ENCODE measurements at regions not wholly inside any gene's neighbourhood (a gene's known extent, or its start where the extent isn't known, plus 50 kb on each side); places are given as distances from the start of the nearest gene placed in this dataset.

DNA sequence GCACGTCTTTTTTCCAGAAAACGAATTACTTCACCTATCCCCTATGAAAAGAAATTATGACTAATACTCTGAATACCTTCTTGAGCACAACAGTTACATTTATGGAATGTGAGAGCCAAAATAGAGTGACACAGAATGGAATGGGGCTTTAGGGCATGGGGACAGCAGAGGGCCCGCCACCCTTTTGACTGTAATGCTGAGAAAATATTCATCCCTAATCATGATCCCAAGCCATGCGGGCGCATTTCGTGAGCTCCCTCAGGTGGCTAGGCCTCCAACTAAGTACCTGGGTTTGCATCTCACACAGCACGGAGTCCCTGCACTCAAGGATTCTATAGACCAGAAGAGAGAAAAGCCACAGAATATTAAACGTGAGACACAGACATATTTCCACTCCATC, 212.6 kb downstream of the SOD2 start:
- no peak for DNase-seq (ENCODE audit: low spot score)

DNA sequence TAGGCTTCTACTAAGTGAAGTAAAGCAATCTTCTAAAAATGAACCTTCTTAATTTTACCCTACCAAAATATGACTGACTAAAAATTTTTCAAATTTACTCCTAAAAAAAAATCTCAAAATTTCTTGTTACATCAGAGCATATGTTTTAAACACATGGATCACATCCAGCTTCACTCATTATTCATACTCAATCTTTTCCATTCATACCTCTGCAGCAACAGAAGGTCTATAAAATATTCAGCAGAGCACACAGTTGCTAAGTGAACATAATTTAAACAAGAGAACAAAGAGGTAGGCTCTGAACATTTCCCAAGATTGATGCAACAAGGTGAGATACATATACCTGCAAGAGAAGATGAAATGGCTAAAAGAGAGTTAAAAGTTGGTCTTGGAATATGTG, 213.9 kb downstream of the SOD2 start:
- no peak for DNase-seq (ENCODE audit: low spot score)

DNA sequence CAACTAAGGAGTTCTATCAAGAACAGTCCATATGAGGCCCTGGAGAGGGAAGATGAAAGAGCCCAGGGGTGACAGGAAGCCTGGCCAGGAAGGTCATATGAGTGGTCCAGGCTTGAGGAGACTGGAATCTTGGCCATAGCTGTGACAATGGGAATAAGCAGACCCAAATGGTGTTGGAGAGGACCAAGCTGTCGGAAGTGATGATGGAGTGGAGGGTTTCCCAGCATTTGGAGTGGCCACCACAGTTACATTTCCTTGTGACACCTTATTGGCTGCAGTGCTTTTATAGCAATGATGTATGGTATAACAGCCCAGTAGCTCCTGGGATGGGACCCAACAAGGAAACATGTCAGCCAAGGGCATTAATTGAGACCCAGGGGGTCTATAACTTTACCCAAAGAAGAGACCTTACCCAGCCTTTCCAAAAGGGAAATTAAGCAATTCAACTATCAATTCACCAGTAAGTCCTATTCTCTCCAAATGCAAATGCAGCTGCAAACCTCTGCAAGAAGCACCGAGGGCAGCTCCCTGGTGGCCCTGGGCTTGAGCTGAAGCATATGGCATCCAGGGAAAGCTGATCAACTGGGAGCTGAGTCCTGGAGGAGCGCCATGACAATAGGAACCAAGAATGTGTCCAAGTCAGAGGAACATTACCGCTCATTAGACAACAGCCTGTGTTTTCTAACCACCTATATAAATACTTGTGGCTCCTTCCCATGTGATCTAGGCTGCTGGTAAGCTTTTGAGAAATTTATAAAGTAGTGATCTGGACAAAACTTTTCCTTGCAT, 219.4 kb downstream of the SOD2 start:
- no peak for DNase-seq (ENCODE audit: low spot score)

DNA sequence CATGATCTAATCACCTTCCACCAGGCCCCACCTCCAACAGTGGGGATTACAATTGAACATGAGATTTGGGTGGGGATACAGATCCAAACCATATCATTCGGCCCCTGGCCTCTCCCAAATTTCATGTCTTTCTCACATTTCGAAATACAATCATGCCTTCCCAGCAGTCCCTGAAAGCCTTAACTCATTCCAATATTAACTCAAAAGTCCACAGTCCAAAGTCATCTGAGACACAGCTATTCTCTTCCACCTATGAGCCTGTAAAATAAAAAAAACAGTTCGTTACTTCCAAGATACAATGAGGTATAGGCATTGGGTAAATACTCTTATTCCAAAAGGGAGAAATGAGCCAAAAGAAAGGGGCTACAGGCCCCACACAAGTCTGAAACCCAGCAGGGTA, 222.6 kb downstream of the SOD2 start:
- no peak for DNase-seq (ENCODE audit: low spot score)

DNA sequence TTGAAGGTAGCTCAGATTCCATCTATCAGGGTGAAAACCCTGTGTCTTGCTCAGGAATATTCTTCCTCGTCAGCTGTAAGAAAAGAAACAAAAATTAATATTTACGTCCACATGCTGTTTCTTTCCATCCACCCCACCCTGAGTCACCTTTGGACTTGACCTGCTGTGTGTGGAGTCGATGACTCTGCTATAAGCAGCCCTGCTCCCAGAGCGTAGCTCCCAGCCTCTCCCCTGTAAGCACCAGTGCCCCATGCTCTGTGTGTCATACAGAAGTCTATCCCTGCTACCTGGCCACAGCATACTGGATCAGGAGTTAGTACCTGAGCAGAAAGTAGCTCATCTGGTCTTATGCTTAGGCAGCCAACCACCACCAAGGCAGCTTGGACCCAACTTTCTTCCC, 223.6 kb downstream of the SOD2 start:
- DNase-seq (ENCODE audit: low spot score): no peak

DNA sequence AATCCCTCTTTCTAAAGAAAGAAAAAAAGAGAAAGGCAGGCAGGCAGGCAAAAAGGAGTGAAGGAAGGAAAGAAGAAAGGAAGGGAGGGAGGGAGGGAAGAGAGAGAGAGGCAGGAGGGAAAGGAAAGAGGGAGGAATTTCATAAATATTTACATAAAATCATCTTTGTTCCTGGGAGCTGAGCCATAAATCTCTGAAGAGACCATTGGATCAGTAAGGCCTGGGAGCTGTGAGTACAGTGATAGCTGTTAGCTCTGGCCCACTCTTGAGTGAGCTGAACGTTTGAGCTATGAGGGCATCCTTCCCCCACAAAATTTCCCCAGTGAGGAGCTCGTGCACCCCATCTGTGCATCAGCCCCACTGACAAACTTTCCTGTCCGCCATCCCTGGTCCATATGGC, 224.0 kb downstream of the SOD2 start:
- no peak for DNase-seq (ENCODE audit: low spot score)

DNA sequence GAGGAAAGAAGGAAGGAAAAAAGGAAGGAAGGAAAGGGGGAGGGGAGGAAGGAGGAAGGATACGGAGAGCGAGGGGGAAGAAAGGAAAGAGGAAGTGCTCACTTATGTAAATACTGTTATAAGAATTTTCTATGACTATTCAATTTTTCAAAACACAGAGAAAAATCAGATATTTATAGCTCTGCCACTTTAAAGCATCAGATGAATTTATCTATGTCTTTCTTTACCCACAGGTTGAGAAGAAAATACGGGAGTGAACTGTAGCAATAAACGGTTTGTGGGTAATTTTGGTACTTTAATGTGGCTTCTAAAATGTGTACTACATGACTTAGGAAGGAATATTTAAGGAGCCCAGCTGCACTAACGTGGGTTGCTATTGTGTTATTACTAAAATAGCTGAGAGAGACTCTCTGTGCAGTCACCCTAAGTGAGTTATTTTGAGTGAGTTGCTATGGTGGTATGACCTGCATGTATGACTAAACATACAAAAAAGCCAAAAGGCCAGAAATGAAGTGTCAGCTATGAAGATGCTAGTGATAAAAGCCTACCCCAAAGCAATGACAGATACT, 225.5 kb downstream of the SOD2 start:
- DNase-seq (ENCODE audit: low spot score): no peak

DNA sequence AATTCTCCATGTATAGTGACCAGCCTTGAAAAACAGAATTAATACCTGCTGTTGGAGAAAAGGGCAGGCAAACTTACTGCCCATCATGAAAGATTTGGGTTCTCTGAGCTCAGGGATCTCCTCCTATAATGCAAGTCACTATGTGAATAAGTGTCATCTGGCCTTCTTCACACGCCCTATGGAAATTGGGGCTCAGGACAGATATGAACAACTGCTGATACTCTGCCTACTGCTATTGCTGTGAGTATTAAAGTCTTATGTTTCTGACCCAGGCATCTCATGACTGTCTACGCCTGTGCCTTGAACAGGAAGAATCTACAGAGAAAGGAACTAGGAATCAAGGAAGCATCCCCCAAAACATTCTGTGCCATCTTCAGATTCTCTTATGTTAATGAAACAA, 226.1 kb downstream of the SOD2 start:
- no peak for DNase-seq (ENCODE audit: low spot score)

DNA sequence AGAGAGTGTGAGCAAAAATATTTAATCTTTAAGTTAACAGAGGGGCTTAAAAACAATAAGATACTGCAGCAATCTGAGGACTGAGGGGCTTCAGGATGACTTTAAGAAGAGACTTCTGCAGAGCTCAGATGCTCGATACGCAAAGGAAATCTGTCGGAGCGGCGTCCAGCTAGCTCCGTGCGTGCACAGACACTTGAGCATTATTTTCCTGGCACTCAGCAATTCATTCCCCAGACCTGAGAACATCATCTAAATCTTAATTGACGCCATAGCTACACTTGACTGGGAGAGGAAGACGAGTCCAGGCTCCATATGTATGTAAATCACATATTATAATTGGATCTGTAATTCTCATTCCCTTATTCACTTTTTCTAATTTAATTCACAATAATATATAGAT, 228.2 kb downstream of the SOD2 start:
- DNase-seq (ENCODE audit: low spot score): no peak

DNA sequence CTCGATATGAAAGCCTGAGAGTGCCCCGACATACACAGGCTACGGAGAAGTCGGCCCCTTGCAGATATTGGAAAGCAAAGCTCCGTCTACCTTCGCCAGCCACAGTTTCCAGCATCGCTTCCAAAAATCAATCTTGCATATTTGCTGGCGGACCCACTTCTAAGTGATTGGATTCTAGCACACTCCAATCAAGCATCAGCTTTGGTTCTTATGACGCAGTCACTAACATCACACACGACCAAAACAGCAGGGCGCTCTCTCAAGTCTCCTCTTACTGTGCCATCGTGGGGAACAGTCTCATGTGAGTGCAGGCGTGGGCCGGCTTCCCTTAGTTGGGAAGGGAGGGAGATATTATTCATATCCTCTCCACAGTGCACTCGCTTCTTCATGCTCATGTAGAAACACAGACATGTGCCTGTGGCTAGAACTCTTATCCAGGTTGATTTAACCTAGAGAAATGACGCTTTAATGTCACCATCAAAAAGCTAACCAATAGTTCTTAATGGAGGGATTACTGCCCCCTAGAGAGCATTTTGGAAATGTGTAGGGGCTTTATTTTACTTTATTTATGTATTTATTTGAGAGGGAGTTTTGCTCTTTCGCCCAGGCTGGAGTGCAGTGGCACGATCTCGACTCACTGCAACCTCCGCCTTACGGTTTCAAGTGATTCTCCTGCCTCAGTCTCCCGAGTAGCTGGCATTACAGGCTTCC, 229.8 kb downstream of the SOD2 start:
- DNase-seq (ENCODE audit: low spot score): no peak

DNA sequence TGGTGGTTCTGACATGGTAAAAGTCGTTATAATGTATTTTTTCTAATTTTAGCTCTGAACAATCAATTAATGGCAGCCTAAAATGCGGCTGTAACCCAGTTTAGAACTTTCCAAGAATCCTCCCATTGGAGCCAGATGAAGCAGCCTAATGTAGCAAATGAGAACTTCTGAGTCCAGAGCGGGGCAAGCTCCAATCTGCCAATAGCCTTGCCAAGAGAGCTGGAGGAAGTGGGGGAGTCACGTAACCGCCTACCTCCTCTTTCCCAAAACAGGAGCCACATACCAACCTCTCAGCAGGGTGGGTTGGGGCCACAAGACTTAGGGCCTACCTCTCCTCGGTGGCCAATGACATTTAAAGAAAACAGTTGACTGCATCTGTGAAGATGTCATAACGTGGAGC, 230.6 kb downstream of the SOD2 start:
- no peak for DNase-seq (ENCODE audit: low spot score)

DNA sequence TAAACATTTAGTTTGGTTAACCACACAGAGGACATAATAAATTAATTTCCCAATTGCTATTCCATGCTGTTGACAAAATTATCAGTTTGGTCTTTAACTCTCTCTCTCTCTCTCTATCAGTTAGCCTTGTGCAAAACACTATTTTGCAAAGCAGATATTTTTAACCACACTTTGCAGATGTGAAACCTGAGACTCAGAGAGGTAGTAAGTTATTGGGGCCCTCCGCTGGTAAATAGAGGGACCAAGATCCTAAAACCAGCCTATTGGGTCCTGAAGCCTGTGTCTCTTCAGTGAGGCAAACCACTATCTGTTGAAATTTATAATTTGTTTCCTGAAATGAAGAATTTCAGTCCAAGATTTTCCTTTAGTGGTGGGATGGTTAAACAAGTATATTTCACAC, 231.0 kb downstream of the SOD2 start:
- DNase-seq (ENCODE audit: low spot score): no peak

DNA sequence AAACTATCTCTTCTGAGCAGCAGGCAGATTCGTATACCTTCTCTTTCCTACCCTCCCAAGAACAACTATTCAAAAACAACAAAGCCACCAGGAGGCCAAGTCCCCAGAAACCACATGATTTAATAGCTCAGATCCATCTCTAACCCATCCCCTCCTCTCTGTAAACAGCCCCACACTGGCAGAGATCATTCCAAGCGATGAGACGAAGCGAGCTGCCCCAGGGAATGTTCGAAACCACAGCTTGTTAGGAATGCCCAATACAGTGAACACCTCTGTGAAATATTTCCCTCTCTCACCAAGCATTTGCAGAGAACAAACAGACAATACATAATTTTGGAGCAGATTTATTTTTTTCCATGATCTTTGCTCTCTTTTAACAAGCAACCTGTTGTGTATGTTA, 231.8 kb downstream of the SOD2 start:
- no peak for DNase-seq (ENCODE audit: low spot score)

DNA sequence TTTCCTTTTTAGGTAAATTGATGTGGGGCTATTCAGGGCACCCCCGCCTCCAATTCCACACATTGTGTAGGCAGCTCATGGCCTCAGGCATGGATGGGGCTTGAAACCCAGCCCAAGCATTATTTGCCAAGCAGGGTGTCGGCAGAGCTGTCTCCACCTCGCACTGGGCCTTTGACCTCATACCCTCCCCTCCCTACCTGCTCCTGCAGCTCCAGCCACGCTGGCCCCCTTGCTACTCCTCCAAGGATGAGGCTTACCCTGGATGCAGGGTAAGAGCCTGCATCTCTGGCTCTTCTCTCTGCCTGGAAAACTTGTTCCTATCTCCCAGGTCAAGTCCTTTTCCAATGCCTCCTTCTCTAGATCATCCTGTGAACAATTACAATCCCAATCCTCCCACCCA, 232.6 kb downstream of the SOD2 start:
- DNase-seq (ENCODE audit: low spot score): no peak

DNA sequence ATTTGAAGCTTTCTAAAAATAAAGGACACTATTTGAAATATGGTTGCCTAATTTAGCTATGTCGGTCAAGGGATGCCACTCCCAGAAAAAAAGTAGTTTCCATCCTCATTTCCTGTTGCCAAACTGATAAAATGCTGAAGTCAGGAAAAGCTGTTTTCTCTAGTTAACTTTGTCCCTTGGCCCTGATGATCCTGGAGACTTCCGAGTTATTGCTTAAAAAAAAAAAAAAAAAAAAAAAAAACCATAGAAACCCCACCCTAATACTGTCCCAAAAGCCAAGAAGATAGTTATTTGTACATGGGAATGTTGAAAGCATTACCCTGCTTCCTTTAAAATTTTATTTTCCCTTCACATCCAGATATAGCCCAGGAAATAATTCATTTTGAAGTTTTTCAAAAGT, 236.7 kb downstream of the SOD2 start:
- DNase-seq (ENCODE audit: low spot score): no peak

DNA sequence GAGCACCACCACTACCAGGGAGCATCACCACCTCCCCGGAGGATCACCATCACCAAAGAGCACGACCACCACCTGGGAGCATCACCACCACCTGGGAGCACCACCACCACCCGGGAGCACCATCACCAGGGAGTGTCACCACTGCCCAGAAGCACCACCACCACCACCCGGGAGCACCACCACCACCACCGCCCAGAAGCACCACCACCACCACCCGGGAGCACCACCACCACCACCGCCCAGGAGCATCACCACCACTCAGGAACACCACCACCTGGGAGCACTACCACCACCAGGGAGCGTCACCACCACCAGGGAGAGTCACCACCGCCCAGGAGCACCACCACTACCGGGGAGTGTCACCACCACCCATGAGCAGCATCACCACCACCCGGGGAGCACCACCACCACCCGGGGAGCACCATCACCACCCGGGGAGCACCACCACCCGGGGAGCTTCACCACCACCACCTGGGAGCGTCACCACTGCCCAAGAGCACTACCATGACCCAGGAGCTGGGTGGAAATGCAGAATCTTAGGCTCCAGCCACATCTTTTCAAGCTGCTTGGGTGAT, 237.3 kb downstream of the SOD2 start:
- no peak for DNase-seq (ENCODE audit: low spot score)

DNA sequence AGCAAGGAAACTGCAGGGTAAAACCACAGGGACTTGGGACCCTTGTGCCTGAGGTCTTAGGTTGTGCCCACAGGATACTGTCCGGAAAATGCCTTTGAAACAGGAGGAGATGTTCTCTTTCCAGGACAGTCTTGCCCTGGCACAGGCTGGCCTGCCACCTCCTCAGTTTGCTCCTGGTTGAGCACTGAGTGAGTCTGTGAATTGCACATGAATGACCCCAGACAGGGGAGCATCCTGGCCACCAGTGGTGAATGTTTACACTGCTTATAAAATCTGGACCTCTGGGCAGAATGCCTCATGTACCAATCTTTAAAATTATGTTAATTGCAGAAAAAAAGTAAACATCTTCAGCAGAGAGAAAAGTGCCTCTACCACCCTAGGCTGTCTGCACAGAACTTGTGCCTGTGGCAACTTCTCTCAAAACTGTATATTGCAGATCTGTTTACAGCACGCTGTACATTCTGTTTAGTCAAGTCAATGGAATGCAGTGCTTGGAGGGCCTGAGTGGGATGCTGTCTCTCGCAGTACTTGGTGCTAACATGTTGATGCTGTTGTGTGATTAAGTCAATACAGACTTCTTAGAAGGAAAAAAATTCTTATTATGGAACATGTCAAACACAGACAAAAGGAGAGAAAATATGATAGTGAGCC, 242.1 kb downstream of the SOD2 start:
- DNase-seq (ENCODE audit: low spot score): no peak

DNA sequence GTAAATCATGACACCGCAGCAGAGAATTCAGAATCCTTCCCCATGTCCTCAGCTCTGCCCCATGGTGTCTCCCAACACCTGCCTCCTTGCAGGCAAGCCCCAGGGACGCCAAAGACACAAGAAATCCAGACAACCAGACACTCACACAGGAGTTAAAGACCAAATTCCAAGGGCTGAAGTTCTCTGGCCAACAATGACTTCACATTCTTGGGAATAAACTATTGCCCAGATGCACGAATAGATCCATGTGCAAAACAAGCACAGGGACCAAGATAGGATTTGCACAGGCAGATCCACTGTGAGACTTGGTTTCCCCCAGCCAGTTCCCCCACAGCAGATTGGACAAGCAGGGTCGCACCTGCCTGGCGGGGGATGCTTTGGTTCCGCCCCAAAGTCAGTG, 246.7 kb downstream of the SOD2 start:
- DNase-seq (ENCODE audit: low spot score): no peak

DNA sequence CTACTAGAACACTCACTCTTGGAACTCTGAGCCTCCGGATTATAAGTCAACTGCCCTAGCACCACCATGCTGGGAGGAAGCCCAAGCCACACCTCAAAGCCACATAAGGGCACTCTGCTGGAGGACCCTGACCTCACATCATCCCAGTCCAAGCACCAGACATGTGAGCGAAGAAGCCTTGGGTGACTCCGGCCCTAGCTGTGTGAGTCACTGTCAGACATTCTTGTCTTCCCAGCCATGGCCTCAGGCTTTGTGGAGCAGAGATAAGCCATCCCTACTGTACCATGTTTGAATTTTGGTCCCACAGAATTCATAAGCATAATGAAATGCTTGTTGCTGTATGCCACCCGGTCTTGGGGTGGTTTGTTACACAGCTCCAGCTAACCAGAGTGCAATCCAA, 247.7 kb downstream of the SOD2 start:
- DNase-seq (ENCODE audit: low spot score): no peak

DNA sequence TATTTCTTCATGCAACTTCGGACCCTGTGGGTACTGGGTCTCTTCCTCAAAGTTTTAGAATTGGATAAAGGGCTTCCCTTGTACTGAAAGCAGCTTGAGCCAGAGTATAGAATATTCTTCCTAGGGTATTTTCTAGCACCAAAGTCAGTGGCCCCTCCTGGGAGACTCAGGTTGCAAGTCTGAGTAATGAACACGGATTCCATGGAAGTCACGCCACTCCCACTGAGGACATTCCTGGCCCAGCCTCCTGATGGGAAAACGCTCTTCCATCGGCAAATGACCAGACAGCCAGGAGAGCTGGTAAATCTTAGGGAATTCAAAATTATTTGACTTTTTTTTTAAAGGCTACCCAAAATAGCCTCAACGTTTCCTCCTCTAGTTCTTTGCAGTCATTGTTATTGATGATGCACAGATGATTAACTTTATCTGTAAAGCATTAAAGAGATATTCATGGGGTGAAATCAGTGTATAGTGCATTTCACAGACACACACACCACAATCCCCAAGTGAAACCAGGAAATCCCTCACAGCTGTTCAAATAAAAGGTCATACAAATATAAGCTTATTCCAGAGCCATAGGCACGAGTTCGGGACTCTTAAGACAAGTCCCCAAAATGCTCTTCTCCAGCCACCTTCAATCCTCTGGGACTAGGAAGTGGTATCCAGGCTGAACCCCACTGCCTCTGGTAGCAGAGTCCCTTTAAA, 248.8 kb downstream of the SOD2 start:
- DNase-seq (ENCODE audit: low spot score): no peak

DNA sequence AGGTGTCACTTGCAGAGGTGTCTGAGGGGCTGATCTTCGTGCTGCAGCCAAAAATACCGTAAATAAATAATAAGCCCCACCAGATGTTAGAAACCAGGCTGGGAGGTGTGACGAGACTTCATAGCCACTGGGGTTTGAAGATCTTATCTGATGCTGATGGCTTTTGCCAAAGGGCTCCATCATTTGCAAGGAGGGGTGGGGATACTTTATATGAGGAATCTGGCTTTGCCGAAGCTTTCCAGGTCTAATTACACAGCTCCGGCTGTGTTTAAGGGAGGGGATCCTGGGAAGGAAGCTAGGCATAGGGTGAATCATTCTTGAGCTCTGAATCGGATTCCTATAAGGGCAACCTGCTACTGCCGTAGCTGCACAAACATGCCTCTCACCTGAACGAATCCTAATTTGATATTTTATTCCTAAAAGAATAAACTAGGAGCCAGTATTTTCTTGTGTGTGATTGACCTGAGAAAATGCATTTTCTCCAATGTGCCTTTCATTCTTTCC, 249.6 kb downstream of the SOD2 start:
- DNase-seq (ENCODE audit: low spot score): no peak

DNA sequence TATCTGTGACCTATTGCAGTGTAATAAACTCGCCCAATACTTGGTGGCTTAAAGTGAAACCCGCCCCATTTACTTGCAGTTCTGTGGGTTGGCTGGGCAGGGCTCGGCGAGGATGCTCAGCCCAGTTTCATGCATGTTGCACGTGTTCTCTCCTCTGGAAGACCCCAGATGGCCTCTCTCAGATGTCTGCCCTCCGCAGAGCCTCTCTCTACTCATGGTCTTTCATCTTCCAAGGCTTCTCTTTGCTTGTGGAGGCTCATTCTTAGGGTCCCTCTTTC, 251.4 kb downstream of the SOD2 start:
- no peak for DNase-seq (ENCODE audit: low spot score)

Data from left forelimb (tissue), 1 donor.